Neural cell (in vitro differentiated cells): ENCODE measurements at regions not wholly inside any gene's neighbourhood (a gene's known extent, or its start where the extent isn't known, plus 50 kb on each side); places are given as distances from the start of the nearest gene placed in this dataset.

Source experiments
- H2AFZ ChIP-seq: fragments of 200-600, 300-800 bp; sonication (generic), shearing (Covaris generic); 2 replicates; pipeline ENCODE4 v1.6.0; 2014; ENCODE audit warnings: low read depth, mild to moderate bottlenecking, antibody characterized with exemption, low read length, moderate library complexity
- H3F3A ChIP-seq: fragments of 200-600 bp; shearing (Covaris generic); 2 replicates; pipeline ENCODE4 v1.6.1; 2016; ENCODE audit warnings: mild to moderate bottlenecking, moderate library complexity, mixed read lengths, antibody characterized with exemption, low read length; ENCODE audit not compliant: insufficient read depth, poor library complexity, severe bottlenecking
- H3K27ac ChIP-seq: fragments of 200-600, 300-800 bp; sonication (generic), shearing (Covaris generic); 2 replicates; pipeline ENCODE4 v1.5.1; 2014; ENCODE audit warnings: mild to moderate bottlenecking, low read length, moderate library complexity
- H3K27me3 ChIP-seq: fragments of 300-800, 200-600 bp; sonication (generic), shearing (Covaris generic); 2 replicates; pipeline ENCODE4 v1.6.0; 2014; ENCODE audit warnings: mild to moderate bottlenecking, low read depth, low read length, moderate library complexity; ENCODE audit not compliant: insufficient read depth
- H3K36me3 ChIP-seq: fragments of 300-800, 200-600 bp; sonication (generic), shearing (Covaris generic); 2 replicates; pipeline ENCODE4 v1.5.1; 2014; ENCODE audit warnings: mild to moderate bottlenecking, antibody characterized with exemption, low read length, moderate library complexity; ENCODE audit not compliant: insufficient read depth
- H3K4me2 ChIP-seq: fragments of 300-800, 200-600 bp; sonication (generic), shearing (Covaris generic); 2 replicates; pipeline ENCODE4 v1.6.0; 2014; ENCODE audit warnings: mild to moderate bottlenecking, low read length
- H3K4me3 ChIP-seq: fragments of 300-800, 200-600 bp; sonication (generic), shearing (Covaris generic); 2 replicates; pipeline ENCODE4 v1.5.1; 2014; ENCODE audit warnings: mild to moderate bottlenecking, low read length, moderate library complexity
- H3K79me2 ChIP-seq: fragments of 200-600 bp; shearing (Covaris generic); replicated peaks from 2 replicates; pipeline ENCODE4 v1.6.0; 2014; ENCODE audit warnings: mild to moderate bottlenecking, low read length, moderate library complexity; ENCODE audit not compliant: insufficient read depth
- H3K9ac ChIP-seq: fragments of 300-800, 200-600 bp; sonication (generic), shearing (Covaris generic); 2 replicates; pipeline ENCODE4 v1.6.1; 2016; ENCODE audit warnings: mild to moderate bottlenecking, low read length, mixed read lengths
- H3K9me2 ChIP-seq: fragments of 200-600 bp; shearing (Covaris generic); 2 replicates; pipeline ENCODE4 v1.6.1; 2016; ENCODE audit warnings: mild to moderate bottlenecking, low read length, mixed read lengths; ENCODE audit not compliant: insufficient read depth
- H3K9me3 ChIP-seq: fragments of 200-600, 300-800 bp; sonication (generic), shearing (Covaris generic); 2 replicates; pipeline ENCODE4 v1.6.1; 2016; ENCODE audit warnings: mild to moderate bottlenecking, mixed run types, low read length, moderate library complexity, mixed read lengths
- H4K20me1 ChIP-seq: fragments of 200-600 bp; shearing (Covaris generic); 2 replicates; pipeline ENCODE4 v1.6.1; 2016; ENCODE audit warnings: mild to moderate bottlenecking, mixed run types; ENCODE audit not compliant: insufficient read depth
- CTCF ChIP-seq: fragments of 450-650 bp; IDR thresholded peaks from 2 replicates; pipeline ENCODE4 v1.5.1; 2014; ENCODE audit warnings: antibody characterized with exemption, mild to moderate bottlenecking, moderate library complexity; ENCODE audit not compliant: poor library complexity, severe bottlenecking
- EP300 ChIP-seq: fragments of 450-650 bp; conservative IDR thresholded peaks from 2 replicates; pipeline ENCODE4 v1.6.1; 2014; ENCODE audit warnings: antibody characterized with exemption, mild to moderate bottlenecking, moderate library complexity; ENCODE audit not compliant: poor library complexity, severe bottlenecking
- EZH2 ChIP-seq: fragments of 200-600, 300-800 bp; shearing (Covaris generic), sonication (generic); IDR thresholded peaks from 2 replicates; pipeline ENCODE4 v1.6.1; 2014; ENCODE audit warnings: antibody characterized with exemption, low read length, borderline replicate concordance, mild to moderate bottlenecking; ENCODE audit not compliant: insufficient read depth, poor library complexity, severe bottlenecking
- MXI1 ChIP-seq: fragments of 450-650 bp; conservative IDR thresholded peaks from 2 replicates; pipeline ENCODE4 v1.6.1; 2014; ENCODE audit warnings: antibody characterized with exemption, mild to moderate bottlenecking; ENCODE audit not compliant: poor library complexity, severe bottlenecking
- POLR2AphosphoS5 ChIP-seq: IDR thresholded peaks from 2 replicates; pipeline ENCODE4 v1.6.1; 2012
- RAD21 ChIP-seq: fragments of 450-650 bp; conservative IDR thresholded peaks from 2 replicates; pipeline ENCODE4 v1.6.1; 2014; ENCODE audit warnings: antibody characterized with exemption, mild to moderate bottlenecking, moderate library complexity
- REST ChIP-seq: IDR thresholded peaks from 2 replicates; pipeline ENCODE4 v1.6.1; 2012; ENCODE audit warnings: borderline replicate concordance
- SMC3 ChIP-seq: fragments of 450-650 bp; conservative IDR thresholded peaks from 2 replicates; pipeline ENCODE4 v1.6.1; 2014; ENCODE audit warnings: antibody characterized with exemption, mild to moderate bottlenecking, moderate library complexity; ENCODE audit not compliant: poor library complexity
- TAF1 ChIP-seq: IDR thresholded peaks from 2 replicates; pipeline ENCODE4 v1.6.1; 2012; ENCODE audit warnings: low read depth

- TF ChIP-seq SMC3, result no peak
- H3F3A ChIP-seq, result no peaks in the 10 kb centered on the region
- no peaks in the 10 kb centered on the region for H3K9me2 ChIP-seq
- no peak overlapping the region for H3K4me3 ChIP-seq
- H3K27me3 ChIP-seq, result no peaks in the 10 kb centered on the region
- H2AFZ ChIP-seq, result no peak overlapping the region
- H3K79me2 ChIP-seq, result no peaks in the 10 kb centered on the region
- H3K27ac ChIP-seq, result no peak overlapping the region
- H3K36me3 ChIP-seq, result no peaks in the 10 kb centered on the region
- H4K20me1 ChIP-seq, result no peaks in the 10 kb centered on the region
- no peak overlapping the region for H3K4me2 ChIP-seq
- H3K9ac ChIP-seq, result no peak overlapping the region
- H3K9me3 ChIP-seq, result no peaks in the 10 kb centered on the region
Measured at GRCh38 chr1:56330391-56331026, 248.9 kb downstream of the PLPP3 start.

DNA sequence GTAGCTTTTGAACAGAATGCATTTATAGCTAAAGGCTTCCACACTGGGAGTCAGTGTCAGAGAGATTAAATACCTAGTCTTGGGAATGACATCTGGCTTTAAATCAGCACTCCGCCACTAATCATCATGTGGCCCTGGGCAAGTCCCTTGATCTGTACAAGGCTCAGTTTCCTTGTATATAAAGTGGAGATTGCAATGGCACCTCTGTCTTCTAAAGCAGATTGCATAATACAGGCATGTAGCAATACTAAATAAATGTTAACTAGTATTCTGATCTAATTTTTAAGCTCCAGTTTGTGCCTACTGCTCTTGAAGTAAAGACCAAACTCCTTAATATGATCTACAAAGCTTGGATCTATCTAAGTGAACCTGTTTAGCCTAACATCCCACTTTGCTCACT lies 249.4 kb downstream of the PLPP3 start:
- Histone ChIP-seq H4K20me1 (no peaks in the 10 kb centered on the region), H3K36me3 (no peaks in the 10 kb centered on the region), H3K9me3 (no peaks in the 10 kb centered on the region), H2AFZ (no peak overlapping the region), H3K27me3 (no peaks in the 10 kb centered on the region), H3K9ac (no peak overlapping the region), H3K27ac (no peak overlapping the region), H3F3A (no peaks in the 10 kb centered on the region), H3K4me3 (no peak overlapping the region), H3K79me2 (no peaks in the 10 kb centered on the region), H3K4me2 (no peak overlapping the region), H3K9me2 (no peaks in the 10 kb centered on the region)
- TF ChIP-seq POLR2AphosphoS5, result no peak
- TF ChIP-seq TAF1, result no peak
- no peak for TF ChIP-seq RAD21
- TF ChIP-seq EZH2, result no peak
- TF ChIP-seq SMC3, result no peak
- TF ChIP-seq EP300, result no peak
- no peak for TF ChIP-seq MXI1
- TF ChIP-seq CTCF, result no peak
- TF ChIP-seq REST, result no peak

GRCh38 chr1:56327195-56327594 lies 252.2 kb downstream of the PLPP3 start:
- Histone ChIP-seq H3K36me3 (no peaks in the 10 kb centered on the region), H3K9me2 (no peaks in the 10 kb centered on the region)

More at GRCh38 chr1:56327195-56327594, 252.2 kb downstream of the PLPP3 start:
- H3K9ac ChIP-seq, result no peak overlapping the region
- H3K27me3 ChIP-seq, result no peaks in the 10 kb centered on the region
- TF ChIP-seq CTCF (no peak), EP300 (no peak)
- no peaks in the 10 kb centered on the region for H3F3A ChIP-seq
- H3K4me2 ChIP-seq, result no peak overlapping the region
- no peak overlapping the region for H3K27ac ChIP-seq
- H4K20me1 ChIP-seq, result no peaks in the 10 kb centered on the region
- no peak overlapping the region for H3K4me3 ChIP-seq
- no peak overlapping the region for H2AFZ ChIP-seq
- H3K9me3 ChIP-seq, result no peaks in the 10 kb centered on the region
- H3K79me2 ChIP-seq, result no peaks in the 10 kb centered on the region
